ENCODE measurements at regions not wholly inside any gene's neighbourhood (a gene's known extent, or its start where the extent isn't known, plus 50 kb on each side); places are given as distances from the start of the nearest gene placed in this dataset.

DNA sequence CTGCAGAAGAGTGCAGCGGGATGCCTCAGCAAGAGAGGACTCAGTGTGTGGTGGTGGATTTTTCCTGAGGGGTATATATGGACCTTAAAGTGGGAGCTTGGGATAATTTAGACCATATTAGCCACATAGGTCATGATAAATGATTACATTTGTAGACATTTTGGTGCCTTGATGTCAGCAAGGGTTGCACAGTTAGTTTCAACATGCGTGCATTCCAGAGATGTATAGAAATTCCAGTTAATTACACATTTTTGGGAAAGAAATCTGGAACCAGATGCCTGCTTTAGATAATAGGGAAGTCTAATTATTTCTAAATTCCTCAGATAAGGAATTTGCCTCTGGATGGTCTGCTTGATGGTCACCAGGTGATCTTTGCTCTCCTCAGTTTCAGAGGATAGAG, 440.6 kb upstream of the PAPPA start:
- TF ChIP-seq, protein P1, sequence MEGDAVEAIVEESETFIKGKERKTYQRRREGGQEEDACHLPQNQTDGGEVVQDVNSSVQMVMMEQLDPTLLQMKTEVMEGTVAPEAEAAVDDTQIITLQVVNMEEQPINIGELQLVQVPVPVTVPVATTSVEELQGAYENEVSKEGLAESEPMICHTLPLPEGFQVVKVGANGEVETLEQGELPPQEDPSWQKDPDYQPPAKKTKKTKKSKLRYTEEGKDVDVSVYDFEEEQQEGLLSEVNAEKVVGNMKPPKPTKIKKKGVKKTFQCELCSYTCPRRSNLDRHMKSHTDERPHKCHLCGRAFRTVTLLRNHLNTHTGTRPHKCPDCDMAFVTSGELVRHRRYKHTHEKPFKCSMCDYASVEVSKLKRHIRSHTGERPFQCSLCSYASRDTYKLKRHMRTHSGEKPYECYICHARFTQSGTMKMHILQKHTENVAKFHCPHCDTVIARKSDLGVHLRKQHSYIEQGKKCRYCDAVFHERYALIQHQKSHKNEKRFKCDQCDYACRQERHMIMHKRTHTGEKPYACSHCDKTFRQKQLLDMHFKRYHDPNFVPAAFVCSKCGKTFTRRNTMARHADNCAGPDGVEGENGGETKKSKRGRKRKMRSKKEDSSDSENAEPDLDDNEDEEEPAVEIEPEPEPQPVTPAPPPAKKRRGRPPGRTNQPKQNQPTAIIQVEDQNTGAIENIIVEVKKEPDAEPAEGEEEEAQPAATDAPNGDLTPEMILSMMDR (IDR thresholded peaks at IDR 0.05) = no peak
- no peak for TF ChIP-seq EP300 (IDR thresholded peaks at IDR 0.05)
- TF ChIP-seq POLR2A (IDR thresholded peaks at IDR 0.05) = no peak

Data from upper lobe of left lung (tissue), 4 donors.